NCI-H1417 treated with DMSO at 0.1 percent for 48 hours (cell line): ENCODE measurements at regions not wholly inside any gene's neighbourhood (a gene's known extent, or its start where the extent isn't known, plus 50 kb on each side); places are given as distances from the start of the nearest gene placed in this dataset.
"Not testable (repeated sequence)": the region's sequence is repeated elsewhere in the genome, so short reads cannot be mapped to it uniquely, and the experiment has no call there.

Experiments
- DNase-seq: peaks from one replicate; lab custom pipeline; 2025; lab: John Stamatoyannopoulos, UW

DNA sequence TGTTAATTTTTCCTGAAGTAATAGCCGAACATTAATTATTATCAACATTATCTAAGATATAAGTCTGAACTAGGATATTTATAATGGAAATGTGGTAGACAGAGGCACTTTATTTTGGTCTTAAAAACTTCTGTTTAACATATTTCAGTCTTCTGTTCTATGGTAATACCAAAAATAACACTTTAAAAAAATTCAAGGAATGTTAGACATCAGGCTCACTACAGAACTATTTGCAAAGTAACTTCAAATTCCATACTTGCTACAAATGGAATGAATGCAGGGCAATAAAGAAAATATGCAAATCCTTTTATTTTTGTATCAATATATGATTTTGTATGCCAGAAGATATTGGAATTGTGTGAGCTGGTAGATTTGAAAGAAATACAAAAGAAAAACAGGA is 345.5 kb upstream of the DSEL start:
- no peak for DNase-seq

DNA sequence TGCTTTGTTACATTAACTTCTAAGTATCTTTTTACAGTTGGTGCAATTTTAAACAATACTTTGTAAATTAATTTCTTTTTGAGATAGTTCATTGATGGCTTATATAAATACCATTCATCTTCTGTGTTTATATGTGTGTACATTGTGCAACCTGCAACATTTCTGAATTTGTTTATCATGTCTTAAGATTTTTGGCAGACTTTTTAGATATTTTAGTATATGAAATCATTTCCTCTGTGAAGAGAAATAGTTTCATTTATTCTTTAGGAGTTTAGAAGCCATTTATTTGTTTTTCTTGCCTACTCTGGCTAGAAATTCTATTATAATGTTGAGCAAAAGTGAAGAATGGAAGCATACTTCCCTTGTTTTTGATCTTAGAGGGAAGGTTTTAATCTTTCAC is 337.8 kb upstream of the DSEL start:
- no peak for DNase-seq

DNA sequence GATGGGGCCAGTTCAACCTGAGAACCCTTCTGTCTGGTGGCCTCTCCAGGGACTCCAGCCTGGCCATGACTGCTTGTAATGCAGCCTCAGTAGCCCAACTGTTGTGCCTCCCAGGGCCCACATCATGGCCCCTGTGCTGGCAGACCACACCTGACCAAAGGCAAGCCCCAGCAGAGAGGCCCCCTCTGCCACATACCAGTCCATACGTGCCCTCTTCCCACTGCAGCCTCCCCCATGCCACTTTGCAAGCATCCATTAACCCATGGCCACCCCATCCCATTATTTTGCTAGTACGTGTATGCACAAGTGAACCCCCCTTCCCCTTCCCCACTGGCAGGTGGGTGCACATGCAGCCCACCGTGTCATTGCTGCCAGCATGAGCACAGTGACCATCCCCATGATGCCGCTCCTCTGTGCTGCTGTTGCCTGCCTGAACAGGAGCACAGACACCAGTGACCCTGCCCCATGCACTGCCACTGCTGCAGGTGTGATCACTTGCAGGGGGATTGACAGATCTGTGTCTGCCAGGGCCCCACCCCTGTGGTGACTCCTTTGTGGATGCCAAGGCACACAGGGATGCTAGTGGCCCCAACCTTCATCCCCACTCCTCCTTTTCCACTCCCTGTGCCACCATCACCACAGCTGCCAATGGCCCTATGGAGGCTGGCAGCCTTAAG is 330.0 kb upstream of the DSEL start:
- no peak for DNase-seq

DNA sequence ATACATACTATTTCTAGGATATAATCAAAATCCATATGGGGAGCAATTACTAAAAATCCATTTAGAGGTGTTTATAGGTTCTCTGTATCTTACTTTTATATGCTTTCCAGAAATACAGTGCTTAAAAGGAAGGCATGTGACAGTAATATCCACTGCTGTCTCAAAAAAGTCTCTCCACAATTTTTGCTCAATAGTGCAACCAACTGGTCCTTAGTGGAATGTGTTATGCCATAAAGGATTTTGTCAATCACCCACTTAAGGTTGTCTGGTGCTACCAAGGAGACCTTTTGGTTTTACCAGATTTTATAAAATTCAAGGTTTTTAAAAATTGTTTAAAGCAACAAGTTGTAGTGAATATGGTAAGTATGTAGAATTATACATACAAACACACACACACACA is 328.5 kb upstream of the DSEL start:
- DNase-seq = no peak

DNA sequence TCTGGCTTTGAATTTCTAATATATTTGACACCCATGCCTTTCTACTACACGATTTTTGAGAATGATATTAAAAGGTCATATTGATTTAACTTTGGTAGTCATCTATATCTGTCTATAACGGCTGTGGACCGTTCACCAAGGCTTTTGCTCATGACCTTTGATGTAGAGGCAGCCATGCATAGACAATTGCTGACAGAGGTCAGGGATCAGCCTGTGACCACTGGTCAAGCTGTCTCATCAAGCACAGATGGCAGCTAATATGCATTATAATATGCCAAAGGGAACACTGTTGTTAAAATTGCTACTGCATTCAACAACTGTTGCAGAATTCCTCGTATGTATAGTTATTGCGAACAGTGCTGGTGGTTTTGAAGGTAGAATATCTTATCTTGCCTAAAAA is 323.9 kb upstream of the DSEL start:
- DNase-seq = no peak

DNA sequence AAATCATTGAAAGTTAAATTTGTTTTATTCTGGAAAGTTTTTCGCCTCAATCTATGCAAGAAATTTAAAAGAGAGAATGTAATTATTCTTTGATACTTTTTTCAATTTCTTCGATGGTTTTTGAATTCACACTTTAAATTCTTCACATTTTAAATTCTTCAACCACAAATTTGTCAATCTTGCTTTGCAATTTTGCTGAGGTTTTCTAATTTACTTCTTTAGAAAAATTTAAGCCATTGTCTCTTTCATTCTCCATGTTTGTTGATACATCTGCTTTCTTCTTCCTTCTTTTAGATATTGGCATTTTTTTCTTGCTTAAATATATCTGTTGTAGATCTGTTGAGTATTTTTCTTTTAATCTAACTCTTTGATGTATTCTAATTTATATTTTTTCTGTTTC is 301.9 kb upstream of the DSEL start:
- no peak for DNase-seq

DNA sequence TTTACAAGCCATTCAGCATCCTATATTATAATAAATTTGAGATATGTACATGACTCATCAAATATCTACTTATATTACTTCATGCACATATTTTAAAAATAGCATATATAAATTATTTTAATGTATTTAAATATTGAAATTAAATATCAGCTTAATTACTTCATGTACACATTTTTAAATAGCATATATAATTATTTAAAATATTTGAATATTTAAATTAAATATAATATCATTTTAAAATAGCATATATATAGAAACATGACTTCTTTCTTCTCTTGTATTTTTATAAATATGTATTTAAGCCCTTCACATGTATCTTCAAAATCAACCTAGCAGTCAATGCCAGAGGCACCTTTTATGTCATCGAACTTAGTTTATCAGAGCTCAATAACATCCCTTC is 298.8 kb upstream of the DSEL start:
- no peak for DNase-seq

DNA sequence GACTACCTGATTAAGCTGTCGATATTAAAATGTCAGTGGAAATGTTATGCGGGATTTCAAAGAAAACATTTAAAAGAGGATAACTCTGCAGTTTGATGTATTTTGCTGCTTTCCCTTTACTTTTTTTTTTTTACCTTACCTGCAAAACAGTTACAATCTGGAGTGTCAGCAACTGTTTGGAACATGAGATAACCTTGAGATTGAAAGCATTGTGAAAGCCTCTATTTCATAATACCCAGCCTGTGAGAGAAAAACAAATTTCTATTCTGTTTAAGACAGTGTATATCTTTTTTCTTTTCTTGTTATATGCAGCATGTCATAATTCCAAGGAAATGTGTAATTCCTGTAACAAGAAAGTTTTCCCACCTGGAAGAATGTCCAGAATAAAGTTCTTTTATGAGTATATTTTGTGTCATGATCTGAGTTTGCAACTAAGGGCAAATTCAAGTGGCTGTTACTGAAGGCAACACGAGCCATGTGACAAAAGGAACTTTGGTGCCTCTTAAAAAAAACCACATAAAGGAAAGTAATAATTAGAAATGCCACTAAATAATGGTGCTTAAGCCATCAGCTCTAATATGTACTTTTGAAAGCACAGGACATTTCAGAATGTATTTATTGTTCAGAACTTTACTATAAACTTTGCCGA is 297.0 kb upstream of the DSEL start:
- DNase-seq = no peak

DNA sequence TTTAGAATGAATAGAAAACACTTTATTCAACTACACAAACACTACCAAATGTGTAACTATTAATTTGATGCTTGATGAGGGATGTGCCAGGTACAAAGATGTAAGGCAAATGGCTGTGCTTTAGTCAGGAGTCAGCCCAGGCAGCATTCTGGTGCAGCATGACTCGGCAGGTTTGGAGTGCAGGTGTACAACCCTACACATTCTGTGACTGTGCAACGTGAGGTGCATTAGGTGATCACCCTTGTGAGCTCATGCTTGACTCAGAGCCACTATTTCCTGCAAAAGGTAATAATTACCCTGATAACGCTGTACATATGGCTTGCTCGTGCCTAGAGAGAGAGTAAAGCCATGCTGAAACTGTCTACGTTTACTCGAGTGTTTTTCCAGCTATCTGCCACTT is 288.7 kb upstream of the DSEL start:
- DNase-seq = no peak

DNA sequence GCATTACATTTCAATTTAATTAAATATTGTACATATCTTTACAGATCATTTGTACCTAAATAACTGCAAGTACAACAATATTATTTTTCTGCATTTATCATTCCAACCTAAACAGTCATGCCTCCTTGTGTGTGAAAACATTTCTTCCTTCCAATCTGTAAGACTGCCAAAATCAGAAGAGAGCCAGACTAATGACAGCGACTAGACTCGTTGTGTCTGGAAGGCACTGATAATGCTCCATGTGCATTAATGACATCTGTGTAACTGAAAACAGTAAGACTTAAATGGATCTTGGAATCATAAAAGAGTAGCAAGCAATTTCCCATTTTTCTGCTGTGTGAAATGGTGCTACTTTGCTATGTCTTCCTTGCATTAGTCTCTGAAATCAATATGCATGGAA is 278.0 kb upstream of the DSEL start:
- DNase-seq = no peak

DNA sequence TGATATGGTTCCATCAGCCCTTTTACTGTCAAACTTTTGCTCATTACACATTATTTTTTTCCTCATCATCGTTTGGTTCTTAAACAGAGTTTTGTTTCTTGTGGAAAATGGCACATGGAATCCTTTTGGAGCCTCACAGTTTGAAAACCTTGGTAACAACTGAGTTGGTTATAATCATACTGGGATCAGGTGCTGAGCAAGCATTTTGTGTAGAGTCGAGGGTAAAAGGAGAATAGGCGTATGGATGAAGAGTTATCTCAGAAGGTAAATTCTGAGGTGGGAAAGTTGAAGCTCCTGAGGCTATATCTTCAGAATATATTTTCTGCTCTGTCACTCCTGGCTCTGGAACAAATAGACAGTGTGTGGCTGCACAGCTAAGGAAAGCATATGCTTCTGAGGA is 274.0 kb upstream of the DSEL start:
- DNase-seq = no peak

DNA sequence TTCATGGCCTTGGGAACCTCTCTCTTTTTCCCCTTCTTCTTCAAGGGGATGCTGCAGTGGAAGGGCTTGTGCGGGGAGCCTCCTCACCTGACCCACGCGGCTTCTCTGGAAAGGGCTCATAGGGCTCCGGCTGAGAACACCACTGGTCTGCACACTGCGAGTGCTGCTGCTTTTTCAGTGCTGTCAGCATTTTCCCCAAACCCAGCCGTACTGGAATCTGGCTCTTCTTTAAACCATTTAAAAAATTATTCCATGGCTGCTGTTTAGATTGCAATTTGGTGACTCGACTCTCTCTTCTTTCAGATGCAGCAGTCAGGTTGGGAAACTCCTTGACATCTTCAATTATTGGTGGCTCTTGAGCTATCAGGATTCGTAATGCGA is 272.6 kb upstream of the DSEL start:
- no peak for DNase-seq

DNA sequence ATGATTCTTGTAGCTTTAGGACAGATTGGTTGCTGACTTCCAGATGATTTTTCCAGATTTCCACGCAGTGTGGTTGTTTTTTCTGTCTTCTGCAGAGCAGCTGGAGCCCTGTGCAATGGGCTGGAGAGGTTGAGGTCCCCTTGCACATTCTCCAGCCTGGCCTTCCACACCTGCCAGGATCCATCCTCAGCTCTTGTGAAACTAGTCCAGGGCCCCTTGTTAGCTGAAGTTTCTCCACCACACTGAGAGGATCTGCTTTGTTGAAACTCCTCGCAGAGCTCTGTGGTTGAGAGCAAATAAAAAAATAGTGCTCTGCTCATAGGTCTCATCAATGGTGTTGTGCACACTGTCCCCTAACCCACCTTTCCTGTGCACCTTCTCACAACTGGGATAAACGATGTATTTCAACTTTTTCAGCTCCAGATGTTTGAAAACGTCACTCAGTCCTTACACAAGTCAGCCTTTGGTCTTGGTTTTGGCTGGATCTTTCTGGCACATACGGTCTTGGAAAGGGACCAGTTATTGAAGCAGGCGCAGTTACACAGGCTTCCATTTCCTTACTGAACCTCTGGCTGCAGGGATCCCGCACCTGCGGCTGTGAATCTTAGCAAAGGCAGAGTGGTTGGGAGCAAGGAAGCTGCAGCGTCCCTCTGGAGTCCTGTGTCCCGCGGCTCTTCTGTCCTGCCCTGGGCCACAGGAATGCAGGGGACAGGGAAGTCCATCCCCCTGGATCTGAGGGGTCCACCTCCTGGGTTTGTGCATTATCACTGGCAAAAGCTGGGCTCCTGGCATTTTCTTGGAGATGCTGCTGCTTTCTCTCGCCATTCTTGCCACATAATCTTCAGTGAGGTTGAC is 272.0 kb upstream of the DSEL start:
- no peak for DNase-seq

DNA sequence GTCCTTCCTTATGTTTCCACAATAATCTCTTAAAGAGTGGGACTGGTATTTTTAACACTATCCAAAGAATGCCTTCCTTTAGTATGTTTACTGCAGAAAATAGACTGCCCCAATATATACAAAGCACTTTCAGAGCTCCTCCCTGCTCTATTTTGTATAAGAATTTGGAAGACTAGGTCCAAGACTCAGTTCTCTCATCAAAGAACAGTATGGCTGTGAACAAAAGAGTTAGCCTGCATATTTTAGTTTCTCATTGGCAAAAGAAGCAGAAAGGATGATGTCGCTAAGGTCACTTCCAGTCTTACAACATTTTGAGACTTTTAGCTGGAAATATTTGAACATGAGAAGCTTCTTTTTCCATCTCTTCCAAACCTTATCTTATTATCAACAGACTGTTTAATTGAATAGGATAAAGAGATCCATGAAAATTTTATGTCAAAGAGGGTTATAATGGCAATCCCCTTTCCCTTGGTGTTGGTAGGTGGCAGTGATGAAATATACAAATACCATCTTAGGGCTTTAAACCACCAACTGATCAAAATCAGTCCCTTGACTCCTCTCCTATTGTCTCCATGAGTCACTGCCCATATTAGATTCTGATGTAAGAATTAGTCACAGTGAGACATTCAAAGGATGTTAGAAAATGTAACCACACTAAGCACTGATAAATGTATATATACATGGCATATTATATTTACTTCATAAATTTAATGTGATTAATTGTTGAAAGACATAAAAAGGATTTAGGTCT is 266.9 kb upstream of the DSEL start:
- DNase-seq = no peak

DNA sequence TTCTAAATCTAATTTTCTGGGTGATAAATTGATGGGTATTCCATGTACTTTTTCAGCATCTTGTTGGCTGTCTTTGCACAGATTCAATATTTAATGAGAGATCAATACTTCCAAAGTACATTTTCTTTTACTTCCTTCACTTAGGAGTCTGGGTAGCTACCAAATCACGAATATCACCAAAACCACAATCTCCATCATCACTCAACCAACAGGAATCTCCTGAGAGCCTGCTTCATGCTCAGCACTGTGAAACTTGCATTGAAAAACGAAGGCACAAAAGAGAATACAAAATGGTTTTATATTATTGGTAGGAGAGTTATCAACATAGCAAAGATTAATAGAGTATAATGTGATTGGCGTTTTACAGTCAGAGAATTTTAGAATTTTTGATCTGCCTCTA is 261.5 kb upstream of the DSEL start:
- DNase-seq = no peak

DNA sequence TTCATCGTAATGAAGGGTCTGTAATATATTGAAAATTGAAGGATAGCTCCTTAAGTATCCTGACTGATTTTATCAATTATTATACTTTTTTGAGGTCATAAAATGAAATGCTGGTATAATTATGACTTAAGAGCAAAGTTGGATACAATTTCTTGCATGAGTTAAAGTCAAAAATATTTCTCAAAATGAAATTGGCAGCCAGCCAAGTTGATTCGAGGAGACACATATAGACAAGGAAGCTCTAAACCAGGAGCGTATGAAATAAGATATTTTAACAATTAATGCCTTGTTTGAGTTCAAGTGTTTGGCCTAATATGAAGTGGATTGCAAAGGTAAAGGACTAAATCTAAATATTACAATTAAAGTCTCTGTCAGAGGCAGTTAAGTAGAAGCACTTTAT is 260.4 kb upstream of the DSEL start:
- no peak for DNase-seq

DNA sequence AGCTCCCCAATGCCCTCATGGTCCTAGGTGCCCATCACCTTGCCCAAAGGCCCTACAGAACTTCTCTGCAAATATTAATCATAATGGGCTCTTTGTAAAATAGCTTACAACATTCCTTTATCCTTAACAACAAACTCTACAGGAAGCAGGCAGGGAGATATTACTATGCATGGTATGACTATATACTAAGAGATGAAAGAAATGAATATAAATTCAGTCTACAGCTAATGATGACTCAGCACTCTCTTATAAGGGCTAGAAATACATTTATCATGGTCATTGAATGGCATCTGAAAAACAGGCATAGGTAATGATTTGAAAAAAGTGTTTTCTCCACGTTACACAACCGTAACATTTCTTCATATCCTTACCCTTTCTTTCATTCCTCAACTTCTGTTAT is 254.8 kb upstream of the DSEL start:
- DNase-seq = no peak

DNA sequence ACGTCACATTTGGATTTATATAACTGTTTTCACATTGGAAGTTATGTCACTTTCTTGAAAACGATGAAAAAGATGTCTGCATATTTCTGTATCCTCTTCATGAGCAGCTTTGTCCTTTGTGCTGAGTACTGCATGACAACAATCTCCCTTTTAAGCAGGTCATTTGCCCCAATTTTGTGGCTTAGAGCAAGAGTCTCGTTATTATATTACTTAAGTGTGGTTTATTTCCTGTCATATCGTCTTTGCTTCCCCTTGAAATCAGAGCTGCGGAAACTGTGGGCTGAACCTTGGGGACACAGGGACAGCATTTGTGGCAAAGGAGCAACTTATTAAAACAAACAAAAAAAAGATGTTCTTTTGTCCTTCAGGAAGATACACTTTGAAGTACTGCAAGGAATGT is 254.0 kb upstream of the DSEL start:
- no peak for DNase-seq

DNA sequence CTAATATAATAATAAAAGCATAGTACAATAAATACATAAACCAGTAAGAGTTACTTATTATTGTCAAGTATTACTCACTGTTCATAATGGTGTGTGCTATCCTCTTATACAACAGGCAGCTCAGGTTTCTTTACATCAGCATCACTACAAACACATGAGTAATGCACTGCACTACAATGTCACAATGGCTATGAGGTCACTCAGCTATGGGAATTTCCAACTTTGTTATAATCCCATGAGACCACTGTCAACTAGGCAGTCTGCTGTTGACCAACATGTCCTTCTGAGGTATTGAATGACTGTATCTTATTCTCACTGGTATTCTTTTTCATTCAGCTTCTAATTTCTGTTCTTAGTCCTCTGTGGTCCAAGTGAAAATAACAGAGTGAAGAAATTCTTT is 250.4 kb upstream of the DSEL start:
- DNase-seq = no peak

DNA sequence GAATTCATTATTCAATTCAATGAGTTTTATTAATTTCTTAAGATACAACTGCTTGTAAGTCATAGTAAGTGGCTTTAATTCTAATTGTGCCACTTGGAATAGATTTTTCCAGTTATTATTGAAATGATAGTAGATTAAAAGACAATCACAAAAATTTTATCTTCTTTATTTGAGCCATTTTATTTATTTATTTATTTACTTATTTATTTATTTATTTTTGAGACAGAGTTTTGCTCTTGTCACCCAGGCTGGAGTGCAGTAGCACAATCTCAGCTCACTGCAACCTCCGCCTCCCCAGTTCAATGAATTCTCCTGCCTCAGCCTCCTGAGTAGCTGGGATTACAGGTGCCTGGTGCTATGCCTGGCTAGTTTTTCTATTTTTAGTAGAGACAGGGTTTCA is 235.7 kb upstream of the DSEL start:
- DNase-seq = not testable (repeated sequence)

DNA sequence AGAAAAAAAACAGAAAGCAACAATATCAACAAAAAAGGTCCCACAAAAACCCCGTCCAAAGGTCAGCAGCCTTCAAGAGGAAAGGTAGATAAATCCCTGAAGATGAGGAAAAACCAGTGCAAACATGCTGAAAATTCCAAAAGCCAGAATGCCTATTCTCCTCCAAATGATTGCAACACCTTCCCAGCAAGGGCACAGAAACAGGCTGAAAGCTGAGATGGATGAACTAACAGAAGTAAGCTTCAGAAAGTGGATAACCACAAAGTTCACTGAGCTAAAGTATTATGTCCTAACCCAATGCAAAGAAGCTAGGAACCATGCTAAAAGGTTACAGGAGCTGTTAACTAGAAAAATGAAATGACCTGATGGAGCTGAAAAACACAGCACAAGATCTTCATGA is 226.4 kb upstream of the DSEL start:
- no peak for DNase-seq

DNA sequence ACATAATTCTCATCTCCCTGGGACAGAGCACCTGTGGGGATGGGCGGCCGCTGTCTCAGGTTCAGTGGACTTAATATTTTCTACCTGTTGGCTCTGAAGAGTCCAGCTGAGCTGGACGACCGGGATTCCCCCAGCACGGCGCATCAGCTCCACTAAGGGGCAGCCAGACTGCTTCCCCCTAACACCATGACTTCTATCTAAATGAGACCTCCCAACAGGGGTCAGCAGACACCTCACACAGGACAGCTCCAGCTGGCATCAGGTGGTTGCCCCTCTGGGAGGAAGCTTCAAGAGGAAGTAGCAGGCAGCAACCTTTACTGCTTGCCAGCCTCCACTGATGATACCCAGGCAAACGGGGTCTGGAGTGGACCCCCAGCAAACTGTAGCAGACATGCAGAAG is 226.0 kb upstream of the DSEL start:
- DNase-seq = no peak

DNA sequence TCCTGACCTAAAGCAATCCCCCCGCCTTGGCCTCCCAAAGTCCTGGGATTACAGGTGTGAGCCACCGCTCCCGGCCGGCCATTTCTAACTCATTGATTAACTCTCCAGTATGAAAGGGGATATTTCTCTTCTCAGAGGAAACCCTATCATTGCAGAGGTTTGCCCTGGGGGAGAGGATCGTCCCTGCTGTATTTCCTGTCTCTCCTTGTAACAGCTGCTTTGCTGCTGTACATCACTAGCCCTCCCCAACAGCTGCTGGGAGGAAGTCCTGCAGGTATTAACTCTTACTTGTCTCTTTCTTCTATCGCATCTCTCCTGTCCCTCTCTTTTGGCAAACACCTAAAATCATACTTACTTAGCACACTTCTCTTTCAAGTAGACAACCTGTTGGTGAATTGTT is 219.0 kb upstream of the DSEL start:
- DNase-seq = no peak
